Pons (tissue), 1 donor: ENCODE measurements at regions not wholly inside any gene's neighbourhood (a gene's known extent, or its start where the extent isn't known, plus 50 kb on each side); places are given as distances from the start of the nearest gene placed in this dataset.

Experiments used
- DNase-seq: peaks from one replicate; pipeline ENCODE4 v3.0.0-alpha.2; 2016; ENCODE audit warnings: low spot score

- DNase-seq = peak; percentile 70
Observed at GRCh38 chr13:107205318-107206104, 637.6 kb upstream of the ARGLU1 start.

- no peak for DNase-seq
Observed at GRCh38 chr13:107203146-107203847, 635.4 kb upstream of the ARGLU1 start.

GRCh38 chr13:107202371-107203023, 634.6 kb upstream of the ARGLU1 start:
- no peak for DNase-seq

GRCh38 chr13:107200491-107200890, 632.6 kb upstream of the ARGLU1 start:
- DNase-seq = no peak

GRCh38 chr13:107192289-107192688, 624.4 kb upstream of the ARGLU1 start:
- DNase-seq = no peak

GRCh38 chr13:107190065-107190464, 622.1 kb upstream of the ARGLU1 start:
- DNase-seq = no peak

- DNase-seq = no peak
Observed at GRCh38 chr13:107185889-107186288, 618.0 kb upstream of the ARGLU1 start.

- peak; percentile 15 for DNase-seq
Observed at GRCh38 chr13:107170270-107170931, 602.5 kb upstream of the ARGLU1 start.

- no peak for DNase-seq
Observed at GRCh38 chr13:107157271-107157670, 589.3 kb upstream of the ARGLU1 start.

GRCh38 chr13:107144432-107144831, 576.5 kb upstream of the ARGLU1 start:
- peak; percentile 9 for DNase-seq

GRCh38 chr13:107141767-107142166, 573.8 kb upstream of the ARGLU1 start:
- no peak for DNase-seq

GRCh38 chr13:107139006-107139405, 571.1 kb upstream of the ARGLU1 start:
- DNase-seq = peak; percentile 7

- DNase-seq = no peak
Observed at GRCh38 chr13:107138486-107138885, 570.5 kb upstream of the ARGLU1 start.

- DNase-seq = no peak
Observed at GRCh38 chr13:107133950-107134349, 566.0 kb upstream of the ARGLU1 start.

- no peak for DNase-seq
Observed at GRCh38 chr13:107130566-107130965, 562.6 kb upstream of the ARGLU1 start.

- no peak for DNase-seq
Observed at GRCh38 chr13:107124730-107125129, 556.8 kb upstream of the ARGLU1 start.

GRCh38 chr13:107124129-107124718, 556.3 kb upstream of the ARGLU1 start:
- DNase-seq = peak; percentile 33

- no peak for DNase-seq
Observed at GRCh38 chr13:107121793-107122192, 553.9 kb upstream of the ARGLU1 start.

GRCh38 chr13:107119989-107120881, 552.3 kb upstream of the ARGLU1 start:
- no peak for DNase-seq

- no peak for DNase-seq
Observed at GRCh38 chr13:107118506-107118905, 550.6 kb upstream of the ARGLU1 start.
